C4-2B (cell line): ENCODE measurements at regions not wholly inside any gene's neighbourhood (a gene's known extent, or its start where the extent isn't known, plus 50 kb on each side); places are given as distances from the start of the nearest gene placed in this dataset.
"Not testable (repeated sequence)": the region's sequence is repeated elsewhere in the genome, so short reads cannot be mapped to it uniquely, and the experiment has no call there.

Source experiments
- CTCF ChIP-seq: fragments of 450-650 bp; conservative IDR thresholded peaks from 2 replicates; pipeline ENCODE4 v1.5.1; 2017; ENCODE audit warnings: mild to moderate bottlenecking
- ZFX ChIP-seq: fragments of 450-650 bp; IDR thresholded peaks from 2 replicates; pipeline ENCODE4 v1.6.1; 2017

- not testable (repeated sequence) for TF ChIP-seq CTCF, ZFX
Observed at GRCh38 chr10:38209748-38210147, 115.6 kb downstream of the ZNF37A start.
